ENCODE measurements at regions not wholly inside any gene's neighbourhood (a gene's known extent, or its start where the extent isn't known, plus 50 kb on each side); places are given as distances from the start of the nearest gene placed in this dataset.

DNA sequence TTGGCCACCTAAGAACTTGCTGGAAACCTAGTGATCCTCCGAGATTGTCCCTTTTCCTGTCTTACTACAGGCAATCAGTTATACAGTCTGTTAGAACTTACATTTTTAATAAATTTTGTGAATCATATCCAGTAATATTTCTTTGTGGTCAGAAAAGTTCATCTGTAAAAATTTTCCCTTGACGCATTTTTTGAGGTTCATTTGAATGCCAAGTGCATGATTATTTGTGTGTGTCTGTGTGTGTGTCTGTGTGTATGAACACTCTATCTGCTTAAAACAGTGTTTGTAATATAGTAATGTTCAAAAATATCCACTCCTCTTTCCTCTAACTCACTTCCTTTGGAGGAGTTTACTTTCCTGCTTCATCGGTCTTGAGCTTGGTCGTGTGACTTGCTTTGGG, 468.7 kb upstream of the FLRT2 start:
- TF ChIP-seq POLR2A (IDR thresholded peaks at IDR 0.05; ENCODE audit: low read depth, low read length), result no peak
- no peak for TF ChIP-seq POLR2AphosphoS5 (IDR thresholded peaks at IDR 0.05; ENCODE audit: low read depth, low read length)
